ENCODE measurements at regions not wholly inside any gene's neighbourhood (a gene's known extent, or its start where the extent isn't known, plus 50 kb on each side); places are given as distances from the start of the nearest gene placed in this dataset.
"Not testable (repeated sequence)": the region's sequence is repeated elsewhere in the genome, so short reads cannot be mapped to it uniquely, and the experiment has no call there.

DNA sequence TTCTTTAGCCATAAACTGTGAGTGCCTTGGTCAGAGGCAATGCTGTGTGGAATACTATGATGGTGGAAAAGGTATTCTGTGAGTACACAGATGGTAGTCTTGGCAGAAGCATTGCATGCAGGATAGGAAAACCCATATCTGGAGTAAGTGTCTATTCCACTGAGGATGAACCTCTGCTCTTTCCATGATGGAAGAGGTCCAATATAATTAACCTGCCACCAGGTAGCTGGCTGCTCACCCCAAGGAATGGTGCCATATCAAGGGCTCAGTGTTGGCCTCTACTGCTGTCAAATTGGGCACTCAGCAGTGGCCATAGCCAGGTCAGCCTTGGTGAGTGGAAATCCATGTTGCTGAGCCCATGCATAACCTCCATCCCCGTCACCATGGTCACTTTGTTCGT is 138.1 kb upstream of the KCND3 start:
- BruUV-seq (replicated peaks); H3K27ac ChIP-seq (ENCODE audit: insufficient read depth, low read length); H2BK15ac ChIP-seq (ENCODE audit: low read depth, low read length); ATAC-seq (ENCODE audit: low read depth); dilution Hi-C loops (cut with HindIII; ENCODE audit: low sequenced_read_pairs, unreplicated experiment); H3K79me1 ChIP-seq (ENCODE audit: low read depth in 1 of 2, low read length in 2 of 2); H3K4me3 ChIP-seq (ENCODE audit: insufficient read depth, low read depth, low read length); DNase-seq; H2AK5ac ChIP-seq (ENCODE audit: low read depth, low read length); in situ Hi-C loops (cut with MboI; ENCODE audit: low sequenced_read_pairs); H3K18ac ChIP-seq (ENCODE audit: low read depth, low read length); H2BK20ac ChIP-seq (ENCODE audit: low read depth, low read length); H2AK9ac ChIP-seq (replicated peaks; ENCODE audit: low read depth, low read length, poor library complexity); H2AFZ ChIP-seq (replicated peaks; ENCODE audit: low read length, poor library complexity); H4K20me1 ChIP-seq (ENCODE audit: insufficient read depth, low read length); intact Hi-C loops (cut with micrococcal nuclease); H3K9me1 ChIP-seq (ENCODE audit: insufficient read depth, low read length); CTCF ChIA-PET; POLR2A ChIA-PET (ENCODE audit: unreplicated experiment); H3K4me2 ChIP-seq (ENCODE audit: low read depth, low read length); H3K4me1 ChIP-seq (ENCODE audit: control insufficient read depth, insufficient read depth, low read length); H4K5ac ChIP-seq (ENCODE audit: low read depth, low read length); H3K56ac ChIP-seq (ENCODE audit: extremely low read depth, insufficient read depth, low read length); H3K14ac ChIP-seq (replicated peaks; ENCODE audit: low read depth, low read length); H2BK5ac ChIP-seq (ENCODE audit: low read depth, low read length, poor library complexity, severe bottlenecking); H3K9me3 ChIP-seq (ENCODE audit: control insufficient read depth, insufficient read depth, low read length); H3K9ac ChIP-seq (ENCODE audit: low read depth, low read length); H3K23ac ChIP-seq (ENCODE audit: low read depth, low read length); H3K36me3 ChIP-seq (ENCODE audit: control insufficient read depth, insufficient read depth, low read length); H4K91ac ChIP-seq (ENCODE audit: insufficient read depth, low read depth, low read length); H4K8ac ChIP-seq (ENCODE audit: low read depth in 2 of 2, low read length in 2 of 2); H3K27me3 ChIP-seq (ENCODE audit: control insufficient read depth, insufficient read depth, low read length); H3K4ac ChIP-seq (ENCODE audit: low read depth, low read length); H2BK120ac ChIP-seq (ENCODE audit: low read depth, low read length): not testable (repeated sequence)
- no CpG with 5 or more reads among the region's 2 CpGs for WGBS, 2 experiments (ENCODE audit: extremely low coverage in 2 of 2, insufficient read length in 1 of 2)
